Neural progenitor cell (in vitro differentiated cells): ENCODE measurements at regions not wholly inside any gene's neighbourhood (a gene's known extent, or its start where the extent isn't known, plus 50 kb on each side); places are given as distances from the start of the nearest gene placed in this dataset.

Source experiments
- CTCF ChIP-seq: fragments of 200-600 bp; sonication (generic); IDR thresholded peaks from 2 replicates; pipeline ENCODE4 v1.5.1; 2017; ENCODE audit warnings: antibody characterized with exemption, mild to moderate bottlenecking
- EZH2phosphoT487 ChIP-seq: fragments of 200-600 bp; sonication (generic); IDR thresholded peaks from 2 replicates; pipeline ENCODE4 v1.6.1; 2017; ENCODE audit warnings: antibody characterized with exemption

GRCh38 chr7:444606-445005 is 75.0 kb downstream of the PDGFA start:
- TF ChIP-seq EZH2phosphoT487 (no peak), CTCF (no peak)
